GM18909 (cell line): ENCODE measurements at regions not wholly inside any gene's neighbourhood (a gene's known extent, or its start where the extent isn't known, plus 50 kb on each side); places are given as distances from the start of the nearest gene placed in this dataset.

Experiments used
- ATAC-seq: cut with Tn5 transposase; IDR thresholded peaks from one replicate; pipeline ENCODE4 v1.9.1; 2021; ENCODE audit warnings: mild to moderate bottlenecking; ENCODE audit not compliant: unreplicated experiment, poor library complexity

GRCh38 chr7:156031679-156032478, 219.6 kb upstream of the SHH start:
- no peak for ATAC-seq

GRCh38 chr7:156029460-156030007, 217.3 kb upstream of the SHH start:
- ATAC-seq = no peak

GRCh38 chr7:156028521-156028920, 216.3 kb upstream of the SHH start:
- no peak for ATAC-seq

GRCh38 chr7:156027821-156028220, 215.6 kb upstream of the SHH start:
- ATAC-seq = no peak

- ATAC-seq = no peak
These were observed 214.3 kb upstream of the SHH start for GRCh38 chr7:156026603-156027002.

GRCh38 chr7:156026076-156026600, 213.9 kb upstream of the SHH start:
- ATAC-seq = no peak

- ATAC-seq = no peak
These were observed 213.4 kb upstream of the SHH start for GRCh38 chr7:156025675-156026074.

GRCh38 chr7:156024201-156024600, 211.9 kb upstream of the SHH start:
- ATAC-seq = no peak

- ATAC-seq = no peak
These were observed 210.5 kb upstream of the SHH start for GRCh38 chr7:156022483-156023459.

- ATAC-seq = no peak
These were observed 209.2 kb upstream of the SHH start for GRCh38 chr7:156021471-156021870.

GRCh38 chr7:156020566-156020965, 208.3 kb upstream of the SHH start:
- ATAC-seq = no peak

GRCh38 chr7:156019776-156020565, 207.7 kb upstream of the SHH start:
- no peak for ATAC-seq

- ATAC-seq = no peak
These were observed 207.0 kb upstream of the SHH start for GRCh38 chr7:156019308-156019707.

- no peak for ATAC-seq
These were observed 205.8 kb upstream of the SHH start for GRCh38 chr7:156017916-156018700.

GRCh38 chr7:156017431-156017830, 205.2 kb upstream of the SHH start:
- ATAC-seq = no peak

- no peak for ATAC-seq
These were observed 203.2 kb upstream of the SHH start for GRCh38 chr7:156015237-156016020.

- ATAC-seq = no peak
These were observed 202.5 kb upstream of the SHH start for GRCh38 chr7:156014808-156015207.

- no peak for ATAC-seq
These were observed 201.9 kb upstream of the SHH start for GRCh38 chr7:156014201-156014600.
